HG02763 (cell line): ENCODE measurements at regions not wholly inside any gene's neighbourhood (a gene's known extent, or its start where the extent isn't known, plus 50 kb on each side); places are given as distances from the start of the nearest gene placed in this dataset.
"Not testable (repeated sequence)": the region's sequence is repeated elsewhere in the genome, so short reads cannot be mapped to it uniquely, and the experiment has no call there.

ENCODE experiments used
- ATAC-seq: cut with Tn5 transposase; IDR thresholded peaks from one replicate; pipeline ENCODE4 v1.9.1; 2021; ENCODE audit warnings: mild to moderate bottlenecking, moderate library complexity; ENCODE audit not compliant: unreplicated experiment

DNA sequence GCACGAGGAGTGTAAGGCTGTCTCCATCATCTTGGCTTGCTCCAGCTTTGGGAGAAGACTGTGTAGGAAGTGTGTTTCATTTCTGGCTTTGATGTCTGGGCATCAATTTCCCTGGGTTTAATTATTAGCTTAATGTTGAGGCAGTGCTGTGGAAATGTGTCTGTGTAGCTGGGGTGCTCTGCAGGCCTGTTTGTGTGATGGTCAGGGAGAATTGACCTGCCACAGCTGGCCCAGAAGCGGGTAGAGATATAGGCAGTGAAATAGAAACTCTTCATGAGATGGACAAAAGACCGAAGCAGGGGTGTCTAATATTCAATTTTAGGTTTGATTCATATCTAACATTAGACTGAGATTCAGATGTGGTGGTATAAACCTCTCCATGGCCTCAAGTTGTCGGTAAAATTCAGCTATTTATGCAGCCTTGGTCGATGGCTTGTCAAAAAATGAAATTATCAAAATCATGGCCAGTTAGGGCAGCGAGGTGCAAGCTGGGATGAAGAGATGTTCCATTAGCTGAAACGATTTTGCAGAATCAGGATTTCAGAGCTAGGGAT lies 95.3 kb upstream of the SNX9 start:
- ATAC-seq, result no peak

DNA sequence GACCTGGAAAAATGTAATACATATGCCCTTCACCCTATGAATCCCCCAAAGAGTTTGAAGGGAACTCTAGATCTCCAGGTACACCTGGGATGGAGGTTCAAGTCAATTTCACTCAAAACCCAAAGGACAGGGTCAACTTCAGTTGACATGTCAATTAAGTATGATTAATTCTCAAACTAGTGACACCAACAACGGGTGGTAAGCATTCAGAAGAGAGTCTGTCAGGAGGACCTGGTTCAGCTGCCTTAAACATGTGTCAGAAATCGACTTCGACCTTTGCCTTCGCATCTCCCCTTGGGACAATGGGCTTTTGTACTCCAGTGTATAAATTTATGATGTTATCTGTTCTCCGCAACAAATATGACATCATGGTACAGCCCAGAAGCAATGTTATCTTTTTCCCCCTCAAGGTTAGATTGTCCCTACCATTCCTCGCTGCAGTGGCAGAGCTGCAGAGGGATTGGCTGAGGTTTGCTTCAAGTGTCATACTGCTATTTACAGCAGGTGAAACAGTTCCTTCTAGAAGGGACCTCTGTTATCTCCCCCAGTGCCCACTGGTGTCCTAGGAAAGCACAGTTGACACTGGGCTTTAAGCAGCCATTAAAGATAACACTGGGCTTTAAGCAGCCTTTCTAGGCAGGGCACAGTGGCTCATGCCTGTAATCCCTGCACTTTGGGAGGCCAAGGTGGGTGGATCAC lies 94.7 kb upstream of the SNX9 start:
- no peak for ATAC-seq

DNA sequence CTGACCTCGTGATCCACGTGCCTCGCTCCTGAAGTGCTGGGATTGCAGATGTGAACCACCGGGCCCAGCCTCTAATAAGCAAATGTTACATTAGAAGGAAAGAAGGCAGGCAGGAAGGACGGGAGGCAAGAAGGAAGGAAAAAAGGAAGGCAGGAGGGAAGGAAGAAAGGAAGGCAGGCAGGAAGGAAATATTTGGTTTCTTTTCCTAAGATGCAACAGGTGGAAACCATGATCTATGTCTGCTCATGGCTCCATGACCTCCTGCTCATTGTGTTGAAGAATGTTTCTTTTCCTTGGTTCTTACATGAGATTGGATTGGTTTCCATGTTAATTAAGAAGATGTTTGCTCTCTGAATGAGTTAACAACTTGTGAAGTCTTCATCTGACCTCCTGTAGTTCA lies 91.8 kb upstream of the SNX9 start:
- no peak for ATAC-seq

DNA sequence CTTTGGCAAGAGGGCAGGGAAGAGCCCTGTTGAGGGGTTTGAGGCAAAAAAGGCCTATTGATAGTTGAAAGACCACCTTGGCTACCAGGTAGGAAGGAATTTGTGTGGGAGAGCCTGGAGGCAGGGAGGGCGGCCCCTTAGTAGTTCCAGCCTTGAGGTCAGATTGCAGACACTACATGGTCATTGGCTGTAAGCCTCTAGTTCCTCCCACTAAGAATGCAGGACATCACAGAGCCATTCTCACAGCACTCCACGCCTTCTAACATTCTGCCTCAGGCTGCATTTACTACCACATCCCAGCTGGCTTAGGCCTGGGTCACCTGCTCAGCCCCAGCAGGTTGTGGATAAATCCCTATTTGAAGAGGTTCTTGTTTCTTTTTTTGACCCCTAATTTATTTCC lies 91.0 kb upstream of the SNX9 start:
- no peak for ATAC-seq

DNA sequence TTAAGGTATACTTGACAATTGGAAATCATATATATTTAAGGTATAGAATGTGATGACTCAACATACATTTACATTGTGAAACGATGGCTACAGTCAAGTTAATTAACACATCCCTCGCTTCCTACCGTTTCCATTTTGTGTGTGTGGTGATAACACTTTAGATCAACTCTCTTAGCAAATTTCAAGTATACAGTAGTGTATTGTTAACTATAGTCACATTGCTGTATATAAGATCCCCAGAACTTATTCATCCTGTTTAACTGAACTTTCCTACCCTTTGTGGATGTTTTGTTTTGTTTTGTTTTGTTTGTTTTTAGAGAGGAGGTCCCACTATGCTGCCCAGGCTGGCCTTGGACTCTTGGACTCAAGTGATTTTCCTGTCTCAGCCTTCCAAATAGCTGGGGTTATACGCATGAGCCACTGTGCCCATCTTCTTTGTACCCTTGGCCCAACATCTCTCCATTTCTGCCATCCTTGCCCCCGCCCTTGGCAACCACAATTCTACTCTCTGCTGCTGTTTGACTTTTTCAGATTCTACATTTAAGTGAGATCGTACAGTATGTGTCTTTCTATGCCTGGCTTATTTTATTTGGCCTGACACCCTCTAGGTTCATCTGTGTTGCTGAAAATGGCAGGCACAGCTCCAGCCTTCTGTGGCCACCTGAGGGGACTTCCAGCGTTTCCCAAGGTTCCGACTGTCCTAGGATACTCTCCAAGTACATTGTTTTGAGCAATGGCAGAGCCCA lies 90.5 kb upstream of the SNX9 start:
- no peak for ATAC-seq

DNA sequence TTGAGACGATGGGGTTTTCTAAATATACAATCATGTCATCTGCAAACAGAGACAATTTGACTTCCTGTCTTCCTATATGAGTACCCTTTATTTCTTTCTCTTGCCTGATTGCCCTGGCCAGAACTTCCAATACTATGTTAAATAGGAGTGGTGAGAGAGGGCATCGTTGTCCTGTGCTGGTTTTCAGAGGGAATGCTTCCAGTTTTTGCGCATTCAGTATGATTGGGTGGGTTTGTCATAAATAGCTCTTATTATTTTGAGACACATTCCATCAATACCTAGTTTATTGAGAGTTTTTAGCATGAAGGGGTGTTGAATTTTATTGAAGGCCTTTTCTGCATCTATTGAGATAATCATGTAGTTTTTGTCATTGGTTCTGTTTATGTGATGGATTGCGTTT lies 86.5 kb upstream of the SNX9 start:
- not testable (repeated sequence) for ATAC-seq

DNA sequence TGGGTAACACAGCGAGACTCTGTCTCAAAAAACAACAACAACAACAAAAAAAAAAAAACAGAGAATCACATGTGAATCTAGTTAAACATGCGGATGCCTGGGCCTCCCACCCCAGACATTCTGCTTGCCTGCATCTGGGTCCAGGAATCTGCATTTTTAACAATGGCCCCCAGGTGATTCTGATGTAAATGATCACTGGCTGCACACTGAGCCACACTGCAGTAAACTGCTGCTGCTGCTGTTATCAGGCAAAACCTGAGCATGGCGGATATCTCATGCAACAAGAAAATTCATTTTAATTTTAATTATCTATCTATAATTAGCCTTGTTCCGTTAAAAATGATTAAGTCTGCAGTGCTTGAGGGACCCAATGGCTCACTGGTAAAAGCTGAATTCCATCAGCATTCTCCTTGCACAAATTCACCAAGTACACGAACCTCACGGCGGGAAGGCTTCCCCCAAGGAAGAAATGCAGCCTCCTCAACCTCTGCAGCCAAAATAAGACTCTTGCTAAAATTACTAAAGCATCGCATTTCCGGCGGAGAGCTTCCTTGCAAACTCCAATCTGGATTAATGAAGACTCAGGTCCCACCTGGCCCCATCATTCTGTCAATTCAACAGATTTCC lies 81.6 kb upstream of the SNX9 start:
- no peak for ATAC-seq

DNA sequence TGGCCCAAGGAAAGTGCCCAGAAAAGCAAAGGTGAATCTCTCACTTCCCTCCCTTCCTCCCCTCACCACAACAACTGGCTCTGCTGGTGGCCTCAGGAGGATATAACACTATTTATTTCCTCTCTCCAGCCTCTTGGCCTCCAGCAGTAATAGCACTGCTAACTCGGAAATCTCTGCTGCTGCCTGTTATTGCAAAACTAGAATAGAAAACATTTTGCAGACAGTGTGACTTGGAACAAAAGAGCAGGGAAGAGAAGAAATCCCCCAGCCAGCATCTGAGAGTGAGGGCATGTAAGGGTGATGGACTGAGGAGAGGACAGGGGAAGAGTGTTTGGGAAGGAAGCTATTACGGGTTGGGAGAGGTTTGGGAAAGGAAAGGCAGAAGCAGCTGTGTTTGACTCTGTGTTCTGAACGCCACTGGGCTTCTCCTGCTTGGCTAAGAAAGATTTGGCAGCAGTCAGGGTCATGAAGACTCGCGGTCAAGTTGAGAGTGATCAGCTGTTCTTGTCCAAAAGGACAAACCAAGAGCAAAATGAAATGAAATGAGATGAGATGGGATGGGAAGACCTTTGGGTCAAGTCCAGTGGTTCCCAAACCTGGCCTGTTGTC lies 81.0 kb upstream of the SNX9 start:
- no peak for ATAC-seq

DNA sequence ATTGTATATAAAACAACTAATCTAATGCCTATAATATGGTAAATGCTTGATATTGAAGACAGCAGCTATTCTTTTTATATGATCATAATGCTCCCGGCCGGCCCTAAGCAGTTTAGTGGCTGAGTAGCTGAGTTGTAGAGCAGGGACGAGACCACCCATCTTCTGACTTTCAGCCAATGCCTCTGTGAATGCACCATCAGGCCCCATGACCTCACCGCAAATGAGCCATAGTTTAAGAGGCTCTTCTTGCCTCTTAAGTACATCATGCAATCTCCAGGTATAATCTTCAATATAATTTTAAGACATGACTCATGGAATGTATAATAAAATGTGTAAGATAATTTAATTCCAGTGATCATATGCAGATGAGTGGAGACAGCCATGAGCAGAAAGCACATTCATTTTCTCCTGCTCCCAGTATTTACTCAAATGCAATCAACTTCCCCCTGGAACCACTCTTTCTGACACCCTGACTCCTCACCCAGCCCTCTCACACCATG lies 78.9 kb upstream of the SNX9 start:
- no peak for ATAC-seq

DNA sequence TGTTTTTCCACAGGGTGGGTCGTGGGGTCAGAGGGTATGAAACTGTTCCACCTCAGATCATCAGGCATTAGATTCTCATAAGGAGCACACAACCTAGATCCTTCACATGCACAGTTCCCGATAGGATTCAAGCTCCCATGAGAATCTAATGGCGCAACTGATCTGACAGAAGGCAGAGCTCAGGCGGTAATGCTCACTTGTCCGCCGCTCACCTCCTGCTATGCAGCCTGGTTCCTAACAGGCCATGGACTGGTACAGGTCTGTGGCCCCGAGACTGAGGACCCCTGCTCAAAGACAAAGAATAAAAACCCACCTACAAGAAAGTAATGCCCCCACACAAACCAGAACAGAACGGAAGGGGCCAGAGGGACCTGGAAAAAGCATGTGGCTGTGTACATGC lies 76.1 kb upstream of the SNX9 start:
- ATAC-seq, result no peak

DNA sequence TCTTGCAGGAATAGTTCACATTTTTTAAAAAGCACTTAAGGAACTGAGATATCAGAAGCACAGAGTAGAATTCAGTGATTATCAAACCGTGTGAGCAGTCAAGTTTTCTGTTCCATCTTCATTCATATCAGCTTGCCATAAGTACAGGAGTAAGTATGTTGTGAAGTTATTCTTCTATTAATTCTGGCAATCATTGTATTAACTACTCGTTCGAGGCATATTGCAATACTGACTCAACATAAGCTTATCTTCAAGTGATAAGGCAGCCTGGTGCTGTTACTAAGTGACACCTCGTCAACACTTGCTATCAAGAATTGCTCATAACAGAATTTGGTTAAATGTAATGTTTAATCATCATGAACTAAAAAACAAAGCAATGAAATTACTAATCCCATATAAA lies 75.7 kb upstream of the SNX9 start:
- ATAC-seq, result no peak

DNA sequence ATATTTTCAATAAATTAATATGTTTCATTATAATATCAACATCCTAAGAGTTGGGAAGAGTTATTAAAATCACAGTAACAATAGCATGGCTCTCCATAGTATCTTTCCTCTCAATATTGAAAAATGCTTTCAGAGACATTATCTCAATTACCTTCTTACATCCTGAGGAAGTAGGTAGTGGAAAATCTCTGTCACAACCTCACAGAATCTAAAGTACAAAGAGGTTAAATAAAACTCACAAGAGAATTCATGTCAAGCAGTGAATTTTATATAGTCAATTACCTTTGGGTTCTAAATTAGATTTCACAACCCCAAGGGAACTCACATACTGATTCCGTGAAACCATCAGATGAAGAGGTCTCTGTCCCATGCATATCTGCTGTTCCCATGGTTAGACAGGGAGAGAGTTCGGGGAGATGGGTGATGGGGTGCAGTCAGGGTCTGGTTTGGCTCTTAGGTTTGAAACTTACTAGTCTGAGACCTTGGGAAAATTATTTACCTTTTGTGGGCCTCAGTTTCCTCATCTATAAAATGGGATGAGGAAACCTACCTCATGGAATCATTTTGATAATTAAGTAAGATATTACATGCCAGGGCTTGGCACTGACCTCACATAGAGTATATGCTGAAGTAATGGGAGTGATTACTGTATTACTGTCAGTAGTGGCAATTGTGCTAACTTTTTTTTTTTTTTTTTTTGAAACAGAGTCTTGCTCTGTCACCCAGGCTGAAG lies 74.0 kb upstream of the SNX9 start:
- no peak for ATAC-seq

DNA sequence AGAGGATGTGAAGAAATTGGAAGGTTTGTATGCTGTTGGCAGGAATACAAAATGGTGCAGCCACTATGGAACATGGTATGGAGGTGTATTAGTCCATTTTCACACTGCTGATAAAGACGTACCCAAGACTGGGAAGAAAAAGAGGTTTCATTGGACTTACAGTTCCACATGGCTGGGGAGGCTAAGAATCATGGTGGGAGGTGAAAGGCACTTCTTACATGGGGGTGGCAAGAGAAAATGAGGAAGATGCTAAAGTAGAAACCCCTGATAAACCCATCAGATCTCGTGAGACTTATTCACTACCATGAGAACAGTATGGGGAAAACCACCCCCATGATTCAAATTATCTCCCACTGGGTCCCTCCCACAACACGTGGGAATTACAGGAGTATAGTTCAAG lies 72.1 kb upstream of the SNX9 start:
- not testable (repeated sequence) for ATAC-seq

DNA sequence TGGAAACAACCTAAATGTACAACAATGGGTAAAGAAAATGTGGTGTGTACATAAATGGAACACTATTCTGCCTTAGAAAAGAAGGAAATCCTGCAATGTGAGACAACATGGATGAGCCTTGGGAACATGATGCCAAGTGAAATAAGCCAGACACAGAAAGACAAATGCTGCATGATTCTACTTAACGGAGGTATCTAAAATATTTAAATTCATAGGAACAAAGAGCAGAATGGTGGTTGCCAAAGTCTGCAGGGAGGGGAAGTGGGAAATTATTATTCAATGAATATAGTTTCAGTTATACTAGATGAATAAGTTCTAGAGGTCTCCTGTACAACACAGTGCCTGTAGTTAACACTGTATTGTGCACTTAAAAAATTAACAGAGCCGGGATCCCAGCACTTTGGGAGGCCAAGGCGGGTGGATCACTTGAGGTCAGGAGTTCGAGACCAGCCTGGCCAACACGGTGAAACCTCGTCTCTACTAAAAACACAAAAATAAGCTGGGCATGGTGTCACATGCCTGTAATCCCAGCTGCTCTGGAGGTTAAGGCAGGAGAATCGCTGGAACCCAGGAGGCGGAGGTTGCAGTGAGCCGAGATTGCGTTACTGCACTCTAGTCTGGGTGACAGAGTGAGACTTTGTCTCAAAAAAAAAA lies 71.4 kb upstream of the SNX9 start:
- no peak for ATAC-seq

DNA sequence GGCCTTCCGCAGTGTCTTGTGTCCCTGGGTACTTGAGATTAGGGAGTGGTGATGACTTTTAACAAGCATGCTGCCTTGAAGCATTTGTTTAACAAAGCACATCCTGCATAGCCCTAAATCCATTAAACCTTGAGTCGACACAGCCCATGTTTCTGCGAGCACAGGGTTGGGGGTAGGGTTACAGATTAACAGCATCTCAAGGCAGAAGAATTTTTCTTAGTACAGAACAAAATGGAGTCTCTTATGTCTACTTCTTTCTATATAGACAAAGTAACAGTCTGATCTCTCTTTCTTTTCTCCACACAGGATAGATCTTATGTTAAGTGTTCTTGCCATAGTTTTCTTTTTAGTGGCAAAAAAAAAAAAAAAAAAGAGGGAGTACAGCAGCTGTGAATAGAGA lies 70.2 kb upstream of the SNX9 start:
- ATAC-seq, result not testable (repeated sequence)

DNA sequence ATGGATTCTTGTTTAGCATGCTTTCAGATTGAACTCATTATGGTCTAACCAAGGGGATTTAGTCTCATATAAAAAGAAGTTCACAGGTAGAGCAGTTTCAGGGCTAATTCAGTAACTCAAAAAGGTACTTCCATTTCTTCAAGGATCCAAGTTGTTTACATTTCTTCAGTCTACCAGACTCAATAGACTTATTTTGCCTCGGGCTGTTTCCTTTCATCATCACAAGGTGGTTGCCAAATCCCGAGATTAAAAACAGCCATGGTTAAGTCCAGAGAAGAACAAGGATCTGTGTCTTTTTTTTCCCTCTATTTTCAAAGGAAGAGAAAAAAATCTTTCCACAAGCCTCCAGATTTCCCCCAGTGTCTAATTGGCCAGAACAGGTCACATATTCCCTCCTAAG lies 69.8 kb upstream of the SNX9 start:
- ATAC-seq, result no peak

DNA sequence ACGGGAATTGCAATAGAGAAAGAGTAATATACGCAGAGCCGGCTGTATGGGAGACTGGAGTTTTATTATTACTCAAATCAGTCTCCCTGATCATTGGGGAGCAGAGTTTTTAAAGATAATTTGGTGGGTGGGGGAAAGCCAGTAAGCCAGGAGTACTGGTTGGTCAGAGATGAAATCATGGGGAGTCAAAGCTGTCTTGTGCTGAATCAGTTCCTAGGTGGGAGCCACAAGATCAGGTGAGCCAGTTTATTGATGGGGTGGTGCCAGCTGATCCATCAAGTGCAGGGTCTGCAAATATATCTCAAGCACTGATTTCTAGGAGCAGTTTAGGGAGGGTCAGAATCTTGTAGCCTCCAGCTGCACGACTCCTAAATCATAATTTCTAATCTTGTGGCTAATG lies 69.2 kb upstream of the SNX9 start:
- not testable (repeated sequence) for ATAC-seq

DNA sequence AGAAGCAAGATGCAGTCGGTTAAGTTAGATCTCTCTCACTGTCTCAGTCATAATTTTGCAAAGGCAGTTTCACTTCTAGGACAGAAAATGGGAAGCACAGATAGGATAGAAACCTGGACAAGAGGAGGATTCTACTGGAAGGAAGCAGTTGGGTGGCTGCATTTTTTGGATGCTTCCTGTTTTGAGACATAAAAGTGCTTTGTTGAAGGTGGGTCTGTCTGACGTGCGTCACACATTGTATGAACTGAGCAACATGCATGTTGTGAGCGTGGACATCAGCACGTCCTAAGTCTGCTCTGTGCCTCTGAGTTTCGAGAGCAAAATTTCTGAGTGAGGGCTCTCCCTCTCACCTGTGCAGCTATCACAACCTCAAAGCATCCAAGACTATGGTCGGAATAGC lies 68.7 kb upstream of the SNX9 start:
- ATAC-seq, result no peak

DNA sequence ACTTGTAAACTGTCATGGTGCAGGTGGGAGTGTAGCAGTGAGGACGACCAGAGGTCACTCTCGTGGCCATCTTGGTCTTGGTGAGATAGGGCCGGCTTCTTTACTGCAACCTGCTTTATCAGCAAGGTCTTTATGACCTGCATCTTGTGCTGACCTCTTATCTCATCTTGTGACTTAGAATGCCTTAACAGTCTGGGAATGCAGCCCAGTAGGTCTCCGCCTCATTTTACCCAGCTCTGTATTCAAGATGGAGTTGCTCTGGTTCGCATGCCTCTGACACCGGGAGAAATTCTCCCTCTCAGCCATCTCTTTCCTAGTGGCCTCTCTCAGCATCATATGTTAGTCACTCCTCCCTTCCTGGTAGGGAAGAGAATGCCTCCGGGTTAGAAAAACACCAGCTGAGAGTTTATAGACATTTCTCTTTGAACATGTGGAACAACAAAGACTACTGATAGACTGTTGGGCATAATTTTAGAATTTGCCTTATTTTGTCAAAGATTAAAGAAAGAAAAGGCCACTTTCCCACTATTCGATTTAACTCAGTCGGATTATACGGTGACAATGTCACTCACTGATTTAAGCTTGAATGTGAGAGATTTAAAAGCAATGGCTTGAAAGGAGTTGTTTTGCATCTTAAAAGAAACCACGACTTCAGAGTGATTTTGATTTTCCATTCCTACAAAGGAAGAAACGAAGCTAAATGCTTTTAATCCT lies 67.9 kb upstream of the SNX9 start:
- ATAC-seq, result no peak
